ENCODE measurements at regions not wholly inside any gene's neighbourhood (a gene's known extent, or its start where the extent isn't known, plus 50 kb on each side); places are given as distances from the start of the nearest gene placed in this dataset.
"Not testable (repeated sequence)": the region's sequence is repeated elsewhere in the genome, so short reads cannot be mapped to it uniquely, and the experiment has no call there.

GRCh38 chr1:37372302-37372701 is 102.1 kb upstream of the ZC3H12A start:
- Histone ChIP-seq H3K4me1 (no peaks in the 10 kb centered on the region), H3K27me3 (no peaks in the 10 kb centered on the region), H3K36me3 (no peaks in the 10 kb centered on the region), H3K27ac (no peak overlapping the region), H3K9me3 (no peaks in the 10 kb centered on the region), H3K4me3 (no peak overlapping the region)
- TF ChIP-seq POLR2AphosphoS5 (IDR thresholded peaks at IDR 0.05; ENCODE audit: insufficient read depth in 1 of 2, low read depth in 1 of 2): no peak
- TF ChIP-seq POLR2A (IDR thresholded peaks at IDR 0.05): no peak
- TF ChIP-seq CTCF (IDR thresholded peaks at IDR 0.05): no peak
- DNase-seq (ENCODE audit: extremely low spot score in 2 of 2): no peak
- intact Hi-C loops (cut with DNase I): no loop called here

- intact Hi-C loops (cut with DNase I): no loop called here
- Histone ChIP-seq H3K27ac (no peak overlapping the region), H3K36me3 (no peaks in the 10 kb centered on the region), H3K9me3 (no peaks in the 10 kb centered on the region), H3K27me3 (no peaks in the 10 kb centered on the region), H3K4me3 (no peak overlapping the region), H3K4me1 (no peaks in the 10 kb centered on the region)
- TF ChIP-seq POLR2AphosphoS5 (IDR thresholded peaks at IDR 0.05; ENCODE audit: insufficient read depth in 1 of 2, low read depth in 1 of 2): no peak
- no peak for TF ChIP-seq CTCF (IDR thresholded peaks at IDR 0.05)
- no peak for TF ChIP-seq POLR2A (IDR thresholded peaks at IDR 0.05)
- DNase-seq (ENCODE audit: extremely low spot score in 2 of 2): no peak
These were observed 101.7 kb upstream of the ZC3H12A start for GRCh38 chr1:37372711-37373110.

- TF ChIP-seq POLR2A (IDR thresholded peaks at IDR 0.05): no peak
- TF ChIP-seq POLR2AphosphoS5 (IDR thresholded peaks at IDR 0.05; ENCODE audit: insufficient read depth in 1 of 2, low read depth in 1 of 2): no peak
- TF ChIP-seq CTCF (IDR thresholded peaks at IDR 0.05): no peak
- Histone ChIP-seq H3K36me3 (no peaks in the 10 kb centered on the region), H3K9me3 (no peaks in the 10 kb centered on the region), H3K27me3 (no peaks in the 10 kb centered on the region), H3K27ac (no peak overlapping the region), H3K4me1 (no peaks in the 10 kb centered on the region), H3K4me3 (no peak overlapping the region)
- intact Hi-C loops (cut with DNase I): no loop called here
- DNase-seq (ENCODE audit: extremely low spot score in 2 of 2): no peak
These were observed 101.0 kb upstream of the ZC3H12A start for GRCh38 chr1:37373413-37373812.

- H3K4me1 ChIP-seq; H3K9me3 ChIP-seq; intact Hi-C loops (cut with DNase I); DNase-seq (ENCODE audit: extremely low spot score in 2 of 2); H3K36me3 ChIP-seq; H3K27ac ChIP-seq; H3K4me3 ChIP-seq; H3K27me3 ChIP-seq: not testable (repeated sequence)
These were observed 93.8 kb upstream of the ZC3H12A start for GRCh38 chr1:37380546-37380945.

GRCh38 chr1:37387854-37388253 is 86.5 kb upstream of the ZC3H12A start:
- no peak overlapping the region for H3K4me3 ChIP-seq
- no peak for DNase-seq (ENCODE audit: extremely low spot score in 2 of 2)
- H3K4me1 ChIP-seq: no peaks in the 10 kb centered on the region
- no peak overlapping the region for H3K27ac ChIP-seq
- intact Hi-C loops (cut with DNase I): no loop called here
- TF ChIP-seq CTCF (IDR thresholded peaks at IDR 0.05) (no peak), POLR2AphosphoS5 (IDR thresholded peaks at IDR 0.05; ENCODE audit: insufficient read depth in 1 of 2, low read depth in 1 of 2) (no peak), POLR2A (IDR thresholded peaks at IDR 0.05) (no peak)
- H3K9me3 ChIP-seq: no peaks in the 10 kb centered on the region
- no peaks in the 10 kb centered on the region for H3K36me3 ChIP-seq
- H3K27me3 ChIP-seq: no peaks in the 10 kb centered on the region

- Histone ChIP-seq H3K9me3 (no peaks in the 10 kb centered on the region), H3K4me1 (no peaks in the 10 kb centered on the region), H3K36me3 (no peaks in the 10 kb centered on the region), H3K27ac (no peak overlapping the region), H3K27me3 (no peaks in the 10 kb centered on the region), H3K4me3 (no peak overlapping the region)
- no peak for DNase-seq (ENCODE audit: extremely low spot score in 2 of 2)
- intact Hi-C loops (cut with DNase I): no loop called here
- TF ChIP-seq POLR2A (IDR thresholded peaks at IDR 0.05): no peak
- no peak for TF ChIP-seq POLR2AphosphoS5 (IDR thresholded peaks at IDR 0.05; ENCODE audit: insufficient read depth in 1 of 2, low read depth in 1 of 2)
- TF ChIP-seq CTCF (IDR thresholded peaks at IDR 0.05): no peak
These were observed 85.1 kb upstream of the ZC3H12A start for GRCh38 chr1:37389327-37389726.
